SK-N-SH (cell line): ENCODE measurements at regions not wholly inside any gene's neighbourhood (a gene's known extent, or its start where the extent isn't known, plus 50 kb on each side); places are given as distances from the start of the nearest gene placed in this dataset.

Experiments
- CTCF ChIA-PET: fragments of 300-600, 350-600 bp; formaldehyde crosslinking; extraction: SDS; loops from one replicate; lab custom pipeline; 2021; lab: Yijun Ruan, JAX
- POLR2A ChIA-PET: fragments of 350-600 bp; sonication (Branson Sonifier 250); formaldehyde crosslinking; extraction: SDS; loops from one replicate; lab custom pipeline; 2020; ENCODE audit warnings: antibody characterized with exemption, inconsistent platforms; lab: Yijun Ruan, JAX
- DNase-seq: peaks from one replicate; pipeline ENCODE4 v3.0.0; 2012
- H2AFZ ChIP-seq: fragments of 200-600 bp; sonication (generic); 2 replicates; pipeline ENCODE4 v1.8.1; 2016; ENCODE audit warnings: antibody characterized with exemption, mild to moderate bottlenecking, low read depth
- H3F3A ChIP-seq: fragments of 200-600 bp; sonication (generic); replicated peaks from 2 replicates; pipeline ENCODE3; 2016; ENCODE audit warnings: antibody characterized with exemption, mild to moderate bottlenecking; ENCODE audit not compliant: insufficient read depth
- H3K27ac ChIP-seq, 2 experiments: fragments of 200-500 bp in 1 of 2; fragments of 200-600 bp in 1 of 2; sonication (Bioruptor generic) in 1 of 2; sonication (generic), shearing (Covaris generic) in 1 of 2; 2 replicates each; pipeline versions ENCODE4 v1.5.1 to v1.6.1; 2014 to 2016; ENCODE audit warnings: low read depth in 2 of 2, inconsistent platforms in 1 of 2, low read length in 1 of 2, mild to moderate bottlenecking in 1 of 2, mixed read lengths in 1 of 2
- H3K27me3 ChIP-seq: fragments of 200-600 bp; sonication (generic), shearing (Covaris generic); 2 replicates; pipeline ENCODE4 v1.6.1; 2016; ENCODE audit warnings: mixed run types; ENCODE audit not compliant: insufficient read depth
- H3K36me3 ChIP-seq, 2 experiments: fragments of 200-500 bp in 1 of 2; fragments of 200-600 bp in 1 of 2; sonication (Bioruptor generic) in 1 of 2; sonication (generic) in 1 of 2; replicated peaks in 1 of 2; 2 replicates each; pipeline versions ENCODE3 to v1.5.1; 2014 to 2016; ENCODE audit warnings: low read length in 1 of 2, mild to moderate bottlenecking in 1 of 2; ENCODE audit not compliant: insufficient read depth in 2 of 2, control insufficient read depth in 1 of 2
- H3K4me1 ChIP-seq, 2 experiments: fragments of 200-500 bp in 1 of 2; fragments of 200-600 bp in 1 of 2; sonication (Bioruptor generic) in 1 of 2; sonication (generic), shearing (Covaris generic) in 1 of 2; 2 replicates each; pipeline versions ENCODE4 v1.5.1 to v1.6.1; 2014 to 2016; ENCODE audit warnings: low read depth in 1 of 2, low read length in 1 of 2, mixed run types in 1 of 2; ENCODE audit not compliant: insufficient read depth in 2 of 2, control insufficient read depth in 1 of 2
- H3K4me2 ChIP-seq: fragments of 200-600 bp; sonication (generic), shearing (Covaris generic); 2 replicates; pipeline ENCODE4 v1.6.1; 2017; ENCODE audit warnings: mixed run types
- H3K4me3 ChIP-seq, 2 experiments: fragments of 200-500 bp in 1 of 2; fragments of 200-600 bp in 1 of 2; sonication (Bioruptor generic) in 1 of 2; sonication (generic), shearing (Covaris generic) in 1 of 2; 2 replicates each; pipeline versions ENCODE4 v1.5.1 to v1.8.1; 2014 to 2016; ENCODE audit warnings: low read depth in 2 of 2, inconsistent platforms in 1 of 2, low read length in 1 of 2, mild to moderate bottlenecking in 1 of 2, mixed read lengths in 1 of 2, moderate library complexity in 1 of 2
- H3K79me2 ChIP-seq: fragments of 200-600 bp; sonication (generic); 2 replicates; pipeline ENCODE4 v1.8.1; 2017; ENCODE audit warnings: mild to moderate bottlenecking; ENCODE audit not compliant: insufficient read depth
- H3K9ac ChIP-seq: fragments of 200-600 bp; sonication (generic); 2 replicates; pipeline ENCODE4 v1.6.1; 2017; ENCODE audit warnings: mixed run types
- H3K9me2 ChIP-seq: fragments of 200-600 bp; sonication (generic); 2 replicates; pipeline ENCODE4 v1.6.1; 2017; ENCODE audit warnings: mixed run types
- H3K9me3 ChIP-seq: fragments of 200-600 bp; sonication (generic); 2 replicates; pipeline ENCODE4 v1.6.1; 2017; ENCODE audit warnings: mixed run types, mild to moderate bottlenecking, moderate library complexity
- H4K20me1 ChIP-seq: fragments of 200-600 bp; sonication (generic); 2 replicates; pipeline ENCODE4 v1.6.1; 2017; ENCODE audit warnings: mild to moderate bottlenecking, mixed run types; ENCODE audit not compliant: insufficient read depth
- CHD2 ChIP-seq: fragments of 150-350 bp; IDR thresholded peaks from 2 replicates; pipeline ENCODE4 v1.6.1; 2018; ENCODE audit warnings: low read length; ENCODE audit not compliant: partially characterized antibody
- ELF1 ChIP-seq: IDR thresholded peaks from 2 replicates; pipeline ENCODE4 v1.4.0; 2012
- EP300 ChIP-seq, 2 experiments: IDR thresholded peaks; 2 replicates each; pipeline versions ENCODE4 v1.4.0 to v1.6.1; 2012; ENCODE audit warnings: borderline replicate concordance in 1 of 2, low read depth in 1 of 2, low read length in 1 of 2
- FOXJ3 ChIP-seq: sonication (generic); formaldehyde crosslinking; IDR thresholded peaks from 2 replicates; pipeline ENCODE4 v1.5.1; 2020; ENCODE audit warnings: mild to moderate bottlenecking, missing genetic modification reagents
- GABPA ChIP-seq: IDR thresholded peaks from 2 replicates; pipeline ENCODE4 v1.4.0; 2012; ENCODE audit warnings: low read depth, mild to moderate bottlenecking
- GATA2 ChIP-seq: sonication (generic); formaldehyde crosslinking; IDR thresholded peaks from 2 replicates; pipeline ENCODE4 v1.5.0; 2020; ENCODE audit warnings: mild to moderate bottlenecking, missing genetic modification reagents
- MEF2A ChIP-seq: IDR thresholded peaks from 2 replicates; pipeline ENCODE4 v1.4.0; 2012; ENCODE audit warnings: low read depth, borderline replicate concordance
- MXI1 ChIP-seq: IDR thresholded peaks from 2 replicates; pipeline ENCODE4 v1.6.1; 2012; ENCODE audit warnings: mild to moderate bottlenecking, low read depth, low read length, improper control_type of control experiment
- NFIC ChIP-seq: IDR thresholded peaks from 2 replicates; pipeline ENCODE4 v1.4.0; 2012; ENCODE audit warnings: borderline replicate concordance
- RCOR1 ChIP-seq: fragments of 150-350 bp; IDR thresholded peaks from 2 replicates; pipeline ENCODE4 v1.6.1; 2017; ENCODE audit warnings: antibody characterized with exemption, low read length
- SMC3 ChIP-seq: IDR thresholded peaks from 2 replicates; pipeline ENCODE4 v1.6.1; 2012; ENCODE audit warnings: low read depth, low read length, improper control_type of control experiment
- TAF1 ChIP-seq: IDR thresholded peaks from 2 replicates; pipeline ENCODE4 v1.6.1; 2012; ENCODE audit warnings: low read depth, mild to moderate bottlenecking, low read length, moderate library complexity, borderline replicate concordance
- YY1 ChIP-seq: IDR thresholded peaks from 2 replicates; pipeline ENCODE4 v1.4.0; 2012; ENCODE audit warnings: low read depth, mild to moderate bottlenecking
- WGBS: methylation state at CpG from one replicate; pipeline ENCODE4 v1.1.6; 2017; ENCODE audit warnings: low lambda C conversion rate; 5-methylcytosine and 5-hydroxymethylcytosine counted together
- TF ChIP-seq, protein P1 (sequence below): fragments of 200-600 bp; sonication (generic); IDR thresholded peaks from 2 replicates; pipeline ENCODE4 v1.6.1; 2017; ENCODE audit warnings: antibody characterized with exemption, mild to moderate bottlenecking, moderate library complexity
- TF ChIP-seq, protein P2 (sequence below): IDR thresholded peaks from 2 replicates; pipeline ENCODE4 v1.4.0; 2012; ENCODE audit warnings: low read depth, borderline replicate concordance
- TF ChIP-seq, protein P3 (sequence below): fragments of 150-350 bp; IDR thresholded peaks from 2 replicates; pipeline ENCODE4 v1.6.1; 2017; ENCODE audit warnings: antibody characterized with exemption, low read length, low read depth, borderline replicate concordance
- TF ChIP-seq, protein P4 (sequence below): IDR thresholded peaks from 2 replicates; pipeline ENCODE4; 2012
- TF ChIP-seq, protein P5 (sequence below): fragments of 150-350 bp; IDR thresholded peaks from 2 replicates; pipeline ENCODE4 v1.6.1; 2016; ENCODE audit warnings: mild to moderate bottlenecking, low read depth, low read length

DNA sequence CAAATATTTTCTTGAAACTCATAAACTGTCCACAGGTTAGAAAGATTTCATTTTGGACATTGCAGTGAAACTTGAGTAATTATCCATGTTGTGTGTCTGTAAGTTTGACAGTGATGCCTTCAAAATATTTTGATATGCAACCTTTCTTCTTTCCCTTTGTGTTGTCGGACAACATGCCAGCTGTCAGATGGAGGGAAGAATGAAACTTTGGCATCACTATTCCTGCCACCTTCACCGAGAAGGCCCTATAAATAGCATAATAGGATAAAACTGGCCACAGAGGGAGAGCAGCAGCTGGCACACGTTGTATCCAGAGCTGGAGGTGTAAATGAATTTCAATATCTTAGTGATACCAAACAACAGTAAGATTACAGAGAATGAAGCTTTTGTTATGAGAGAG is 436.7 kb upstream of the CFAP20DC start:
- TF ChIP-seq GATA2 (no peak), YY1 (no peak), SMC3 (no peak), MEF2A (no peak), EP300 (IDR thresholded peaks at IDR 0.05; ENCODE audit: borderline replicate concordance in 1 of 2, low read depth in 1 of 2, low read length in 1 of 2) (no peak), ELF1 (no peak), FOXJ3 (CRISPR knock-in tag) (no peak), TAF1 (no peak), MXI1 (no peak), CHD2 (no peak), NFIC (no peak), RCOR1 (no peak), GABPA (no peak)
- TF ChIP-seq, protein P1, sequence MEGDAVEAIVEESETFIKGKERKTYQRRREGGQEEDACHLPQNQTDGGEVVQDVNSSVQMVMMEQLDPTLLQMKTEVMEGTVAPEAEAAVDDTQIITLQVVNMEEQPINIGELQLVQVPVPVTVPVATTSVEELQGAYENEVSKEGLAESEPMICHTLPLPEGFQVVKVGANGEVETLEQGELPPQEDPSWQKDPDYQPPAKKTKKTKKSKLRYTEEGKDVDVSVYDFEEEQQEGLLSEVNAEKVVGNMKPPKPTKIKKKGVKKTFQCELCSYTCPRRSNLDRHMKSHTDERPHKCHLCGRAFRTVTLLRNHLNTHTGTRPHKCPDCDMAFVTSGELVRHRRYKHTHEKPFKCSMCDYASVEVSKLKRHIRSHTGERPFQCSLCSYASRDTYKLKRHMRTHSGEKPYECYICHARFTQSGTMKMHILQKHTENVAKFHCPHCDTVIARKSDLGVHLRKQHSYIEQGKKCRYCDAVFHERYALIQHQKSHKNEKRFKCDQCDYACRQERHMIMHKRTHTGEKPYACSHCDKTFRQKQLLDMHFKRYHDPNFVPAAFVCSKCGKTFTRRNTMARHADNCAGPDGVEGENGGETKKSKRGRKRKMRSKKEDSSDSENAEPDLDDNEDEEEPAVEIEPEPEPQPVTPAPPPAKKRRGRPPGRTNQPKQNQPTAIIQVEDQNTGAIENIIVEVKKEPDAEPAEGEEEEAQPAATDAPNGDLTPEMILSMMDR, result no peak
- TF ChIP-seq, protein P2, sequence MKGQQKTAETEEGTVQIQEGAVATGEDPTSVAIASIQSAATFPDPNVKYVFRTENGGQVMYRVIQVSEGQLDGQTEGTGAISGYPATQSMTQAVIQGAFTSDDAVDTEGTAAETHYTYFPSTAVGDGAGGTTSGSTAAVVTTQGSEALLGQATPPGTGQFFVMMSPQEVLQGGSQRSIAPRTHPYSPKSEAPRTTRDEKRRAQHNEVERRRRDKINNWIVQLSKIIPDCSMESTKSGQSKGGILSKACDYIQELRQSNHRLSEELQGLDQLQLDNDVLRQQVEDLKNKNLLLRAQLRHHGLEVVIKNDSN, result no peak
- TF ChIP-seq, protein P3, sequence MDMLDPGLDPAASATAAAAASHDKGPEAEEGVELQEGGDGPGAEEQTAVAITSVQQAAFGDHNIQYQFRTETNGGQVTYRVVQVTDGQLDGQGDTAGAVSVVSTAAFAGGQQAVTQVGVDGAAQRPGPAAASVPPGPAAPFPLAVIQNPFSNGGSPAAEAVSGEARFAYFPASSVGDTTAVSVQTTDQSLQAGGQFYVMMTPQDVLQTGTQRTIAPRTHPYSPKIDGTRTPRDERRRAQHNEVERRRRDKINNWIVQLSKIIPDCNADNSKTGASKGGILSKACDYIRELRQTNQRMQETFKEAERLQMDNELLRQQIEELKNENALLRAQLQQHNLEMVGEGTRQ, result no peak
- TF ChIP-seq, protein P4, sequence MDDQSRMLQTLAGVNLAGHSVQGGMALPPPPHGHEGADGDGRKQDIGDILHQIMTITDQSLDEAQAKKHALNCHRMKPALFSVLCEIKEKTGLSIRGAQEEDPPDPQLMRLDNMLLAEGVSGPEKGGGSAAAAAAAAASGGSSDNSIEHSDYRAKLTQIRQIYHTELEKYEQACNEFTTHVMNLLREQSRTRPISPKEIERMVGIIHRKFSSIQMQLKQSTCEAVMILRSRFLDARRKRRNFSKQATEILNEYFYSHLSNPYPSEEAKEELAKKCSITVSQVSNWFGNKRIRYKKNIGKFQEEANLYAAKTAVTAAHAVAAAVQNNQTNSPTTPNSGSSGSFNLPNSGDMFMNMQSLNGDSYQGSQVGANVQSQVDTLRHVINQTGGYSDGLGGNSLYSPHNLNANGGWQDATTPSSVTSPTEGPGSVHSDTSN, result no peak
- TF ChIP-seq, protein P5, sequence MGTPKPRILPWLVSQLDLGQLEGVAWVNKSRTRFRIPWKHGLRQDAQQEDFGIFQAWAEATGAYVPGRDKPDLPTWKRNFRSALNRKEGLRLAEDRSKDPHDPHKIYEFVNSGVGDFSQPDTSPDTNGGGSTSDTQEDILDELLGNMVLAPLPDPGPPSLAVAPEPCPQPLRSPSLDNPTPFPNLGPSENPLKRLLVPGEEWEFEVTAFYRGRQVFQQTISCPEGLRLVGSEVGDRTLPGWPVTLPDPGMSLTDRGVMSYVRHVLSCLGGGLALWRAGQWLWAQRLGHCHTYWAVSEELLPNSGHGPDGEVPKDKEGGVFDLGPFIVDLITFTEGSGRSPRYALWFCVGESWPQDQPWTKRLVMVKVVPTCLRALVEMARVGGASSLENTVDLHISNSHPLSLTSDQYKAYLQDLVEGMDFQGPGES, result no peak
- TF ChIP-seq, all 33 proteins: peak for 0
- Histone ChIP-seq H3K9me2 (no peaks in the 10 kb centered on the region), H3K27ac (no peak overlapping the region), H3K79me2 (no peaks in the 10 kb centered on the region), H3K9me3 (no peaks in the 10 kb centered on the region), H3F3A (no peaks in the 10 kb centered on the region), H3K4me2 (no peak overlapping the region), H3K27me3 (no peaks in the 10 kb centered on the region), H3K36me3 (no peaks in the 10 kb centered on the region), H2AFZ (no peak overlapping the region), H4K20me1 (no peaks in the 10 kb centered on the region), H3K9ac (no peak overlapping the region), H3K4me3 (no peak overlapping the region), H3K4me1 (no peaks in the 10 kb centered on the region)
- WGBS, result 38% methylated on average over 3 of the region's 3 CpGs
- DNase-seq, result no peak
- ChIA-PET POLR2A (no interaction called here), CTCF (no interaction called here)
